ENCODE measurements at regions not wholly inside any gene's neighbourhood (a gene's known extent, or its start where the extent isn't known, plus 50 kb on each side); places are given as distances from the start of the nearest gene placed in this dataset.

GRCh38 chr1:228989992-228990827 is 254.9 kb downstream of the RHOU start:
- Histone ChIP-seq H3K27ac (peak overlapping the region; percentile 68 to 86 (median 76)), H3K4me1 (peaks cover 16 to 28% (median 20%) of the 10 kb centered on the region in 4 donors), H3K4me3 (no peak overlapping the region), H3K27me3 (no peaks in the 10 kb centered on the region), H3K9me3 (no peaks in the 10 kb centered on the region), H3K36me3 (no peaks in the 10 kb centered on the region)
- ATAC-seq (ENCODE audit: low FRiP score in 2 of 2) = peak; percentile 80 to 86
- WGBS, 2 donors = 47 to 49% methylated on average over 8 to 12 of the region's 12 CpGs
- TF ChIP-seq POLR2A (IDR thresholded peaks at IDR 0.05) (no peak), CTCF (IDR thresholded peaks at IDR 0.05) (no peak), EP300 (IDR thresholded peaks at IDR 0.05) (peak in 2 of 4 donors; percentile 5 to 77), POLR2AphosphoS5 (IDR thresholded peaks at IDR 0.05) (peak; percentile 63 to 64)
- DNase-seq = peak; percentile 79 to 81

GRCh38 chr1:228990906-228991569 is 255.8 kb downstream of the RHOU start:
- Histone ChIP-seq H3K36me3 (no peaks in the 10 kb centered on the region), H3K9me3 (no peaks in the 10 kb centered on the region), H3K27me3 (no peaks in the 10 kb centered on the region), H3K4me1 (peaks cover 16 to 28% (median 20%) of the 10 kb centered on the region in 4 donors), H3K4me3 (no peak overlapping the region), H3K27ac (peak overlapping the region; percentile 68 to 86 (median 76))
- DNase-seq (no peak), ATAC-seq (ENCODE audit: low FRiP score in 2 of 2) (no peak)
- 61 to 89% methylated on average over 9 to 13 of the region's 13 CpGs for WGBS, 2 donors
- TF ChIP-seq EP300 (IDR thresholded peaks at IDR 0.05) (no peak), POLR2AphosphoS5 (IDR thresholded peaks at IDR 0.05) (no peak), POLR2A (IDR thresholded peaks at IDR 0.05) (no peak), CTCF (IDR thresholded peaks at IDR 0.05) (no peak)

- Histone ChIP-seq H3K4me1 (peaks cover 10 to 20% (median 15%) of the 10 kb centered on the region in 4 donors), H3K4me3 (no peak overlapping the region), H3K9me3 (no peaks in the 10 kb centered on the region), H3K36me3 (no peaks in the 10 kb centered on the region), H3K27ac (no peak overlapping the region), H3K27me3 (no peaks in the 10 kb centered on the region)
- DNase-seq = no peak
- TF ChIP-seq POLR2A (IDR thresholded peaks at IDR 0.05) (no peak), CTCF (IDR thresholded peaks at IDR 0.05) (no peak), EP300 (IDR thresholded peaks at IDR 0.05) (no peak), POLR2AphosphoS5 (IDR thresholded peaks at IDR 0.05) (no peak)
- WGBS, 2 donors = 82 to 86% methylated on average over 2 of the region's 2 CpGs
- no peak for ATAC-seq (ENCODE audit: low FRiP score in 2 of 2)
Measured at GRCh38 chr1:228992044-228992443, 256.8 kb downstream of the RHOU start.

GRCh38 chr1:228992907-228993535 is 257.7 kb downstream of the RHOU start:
- peaks cover 10 to 20% (median 15%) of the 10 kb centered on the region in 4 donors for H3K4me1 ChIP-seq
- WGBS, 2 donors = 88 to 89% methylated on average over 8 of the region's 8 CpGs
- H3K9me3 ChIP-seq = no peaks in the 10 kb centered on the region
- no peak for ATAC-seq (ENCODE audit: low FRiP score in 2 of 2)
- DNase-seq = no peak
- H3K4me3 ChIP-seq = no peak overlapping the region
- H3K36me3 ChIP-seq = no peaks in the 10 kb centered on the region
- H3K27me3 ChIP-seq = no peaks in the 10 kb centered on the region
- H3K27ac ChIP-seq = no peak overlapping the region
- no peak for TF ChIP-seq POLR2AphosphoS5 (IDR thresholded peaks at IDR 0.05)
- no peak for TF ChIP-seq CTCF (IDR thresholded peaks at IDR 0.05)
- TF ChIP-seq POLR2A (IDR thresholded peaks at IDR 0.05) = no peak
- no peak for TF ChIP-seq EP300 (IDR thresholded peaks at IDR 0.05)

All from upper lobe of left lung (tissue), 6 donors.